EH (cell line): ENCODE measurements at regions not wholly inside any gene's neighbourhood (a gene's known extent, or its start where the extent isn't known, plus 50 kb on each side); places are given as distances from the start of the nearest gene placed in this dataset.
A peak's percentile ranks its signal among the peaks of the same experiment; 100 is the strongest.
"Not testable (repeated sequence)": the region's sequence is repeated elsewhere in the genome, so short reads cannot be mapped to it uniquely, and the experiment has no call there.

Source experiments
- DNase-seq: peaks from one replicate; pipeline ENCODE4 v3.0.0-alpha.2; 2015; ENCODE audit warnings: low read depth

DNA sequence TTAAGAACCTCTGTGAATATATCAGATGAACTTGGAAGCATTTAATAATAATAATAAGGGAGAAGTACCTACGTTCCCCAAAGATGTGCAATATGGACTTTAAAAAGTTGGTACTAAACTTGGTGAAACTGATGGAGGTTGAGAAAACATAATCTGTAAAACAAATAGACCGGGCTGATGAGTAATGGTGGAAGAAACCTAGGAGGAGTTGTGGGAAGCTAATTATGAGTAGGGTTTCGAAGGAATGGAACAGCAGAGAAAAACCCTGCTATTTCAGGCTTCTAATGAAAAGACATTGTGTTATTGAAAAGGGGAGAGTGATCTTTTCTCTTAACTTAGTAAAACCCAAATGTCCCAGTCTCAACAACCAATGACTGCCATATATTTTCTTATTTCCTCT, 229.3 kb downstream of the PCSK1 start:
- peak; percentile 79 for DNase-seq

DNA sequence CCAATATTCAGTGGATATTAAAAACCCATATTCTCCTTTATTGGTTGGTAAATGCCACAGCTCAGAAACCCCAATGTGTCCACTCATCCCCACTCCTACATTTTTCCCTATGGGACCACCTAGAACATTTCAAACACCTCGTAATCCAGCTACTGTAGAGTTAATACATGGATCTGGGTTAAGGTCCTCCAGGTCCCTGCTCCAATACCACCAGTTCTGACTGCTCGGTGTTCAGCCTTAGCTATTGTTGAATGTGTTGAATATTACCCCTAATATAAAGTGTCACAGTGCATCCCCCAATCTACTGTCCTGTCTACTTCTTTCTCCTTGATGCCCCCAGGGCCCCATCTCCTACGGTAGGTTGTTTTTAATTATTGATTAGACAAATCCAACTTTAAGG, 231.5 kb downstream of the PCSK1 start:
- DNase-seq = no peak

DNA sequence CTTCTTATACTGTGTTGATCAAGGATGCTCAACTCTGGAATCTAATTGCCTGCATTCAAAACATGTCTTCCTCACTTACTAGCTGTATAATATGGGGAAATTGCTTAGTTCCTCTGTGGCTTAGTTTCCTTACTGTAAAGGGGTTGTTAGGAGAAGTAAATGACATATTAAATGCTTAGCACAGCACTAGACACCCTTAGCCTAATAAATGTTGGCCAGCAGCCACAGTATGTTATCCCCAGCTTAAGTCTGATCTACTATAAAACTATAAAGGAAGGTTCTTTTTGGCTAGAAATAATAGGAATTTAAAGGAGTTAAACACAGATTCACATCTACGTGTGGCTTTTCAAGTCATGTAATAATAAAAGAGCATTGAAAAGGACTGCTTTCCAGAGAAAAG, 232.4 kb downstream of the PCSK1 start:
- DNase-seq = no peak

GRCh38 chr5:96199713-96200183, 233.3 kb downstream of the PCSK1 start:
- DNase-seq = no peak

DNA sequence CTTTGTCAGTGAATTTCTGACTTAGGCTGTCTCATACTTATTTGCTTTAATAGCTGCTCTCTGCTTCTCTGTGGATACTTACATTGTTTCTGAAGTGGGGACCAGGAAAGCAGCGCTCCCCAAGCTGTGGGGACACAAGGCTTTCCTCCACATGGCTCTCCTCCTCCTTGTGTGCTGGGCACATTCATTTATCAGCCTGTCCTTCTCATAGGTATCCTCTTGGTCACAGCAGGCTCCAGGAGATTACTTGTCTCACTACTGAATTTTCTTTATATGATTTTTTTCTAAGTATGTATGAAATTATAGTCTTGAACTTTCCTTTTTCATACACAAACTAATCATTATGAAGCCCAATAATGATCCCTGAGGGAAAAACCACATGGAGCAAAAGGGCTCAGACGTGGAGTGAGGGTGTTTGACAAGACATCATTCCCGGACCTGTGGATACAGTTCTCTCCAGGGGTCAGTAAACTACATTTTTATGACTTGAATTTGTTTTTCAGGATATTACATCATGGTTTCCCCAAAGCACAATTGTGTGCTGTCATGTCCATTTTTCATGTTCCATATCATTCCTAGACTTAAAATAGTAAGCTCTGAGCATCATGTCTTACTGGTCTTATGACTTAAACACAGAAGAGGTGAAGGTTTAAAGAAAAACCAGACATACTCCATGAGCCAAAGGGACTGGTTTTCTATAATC, 234.5 kb downstream of the PCSK1 start:
- peak; percentile 69 for DNase-seq

GRCh38 chr5:96197767-96198166, 235.3 kb downstream of the PCSK1 start:
- not testable (repeated sequence) for DNase-seq

- no peak for DNase-seq
Measured at GRCh38 chr5:96197347-96197746, 235.7 kb upstream of the ELL2 start.

GRCh38 chr5:96196890-96197289, 235.2 kb upstream of the ELL2 start:
- DNase-seq = peak; percentile 49

- no peak for DNase-seq
Measured at GRCh38 chr5:96196407-96196806, 234.8 kb upstream of the ELL2 start.

DNA sequence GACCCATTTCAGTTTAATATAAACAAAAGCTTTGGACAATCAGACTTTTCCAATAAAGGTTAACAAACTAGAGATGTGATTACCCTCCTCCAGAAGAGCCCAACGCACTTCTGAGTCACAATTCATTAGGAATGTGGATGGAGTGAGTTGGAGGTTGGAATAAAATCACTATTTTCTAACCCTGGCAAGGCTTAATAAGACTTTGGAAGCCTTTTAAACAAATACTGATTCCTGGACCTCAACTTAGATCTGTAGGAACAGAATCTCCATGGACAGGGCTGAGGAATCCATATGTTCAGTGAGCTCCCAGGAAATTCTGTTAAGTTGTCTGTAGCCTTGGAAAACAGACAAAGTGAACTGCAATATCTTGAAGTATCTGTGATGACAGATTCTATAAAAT, 233.5 kb upstream of the ELL2 start:
- peak; percentile 63 for DNase-seq

DNA sequence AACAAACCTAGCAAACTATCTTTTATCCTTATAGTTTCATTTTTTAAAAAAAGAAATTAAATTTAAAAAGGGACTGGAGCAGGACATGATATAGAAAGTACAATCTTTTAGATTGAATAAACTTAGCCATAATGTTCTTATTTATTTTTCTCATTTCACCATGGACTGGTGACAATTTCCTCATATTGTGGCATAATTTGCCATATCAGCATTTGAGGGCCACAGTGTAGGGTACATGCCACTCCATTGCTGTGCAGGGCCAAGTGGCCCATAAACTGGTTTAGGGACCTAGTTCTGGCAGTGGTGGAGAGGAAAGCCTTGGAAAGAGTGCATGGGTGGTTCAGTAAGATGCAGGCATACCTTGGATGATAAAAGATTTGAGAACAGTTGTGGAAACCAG, 232.9 kb upstream of the ELL2 start:
- DNase-seq = no peak

DNA sequence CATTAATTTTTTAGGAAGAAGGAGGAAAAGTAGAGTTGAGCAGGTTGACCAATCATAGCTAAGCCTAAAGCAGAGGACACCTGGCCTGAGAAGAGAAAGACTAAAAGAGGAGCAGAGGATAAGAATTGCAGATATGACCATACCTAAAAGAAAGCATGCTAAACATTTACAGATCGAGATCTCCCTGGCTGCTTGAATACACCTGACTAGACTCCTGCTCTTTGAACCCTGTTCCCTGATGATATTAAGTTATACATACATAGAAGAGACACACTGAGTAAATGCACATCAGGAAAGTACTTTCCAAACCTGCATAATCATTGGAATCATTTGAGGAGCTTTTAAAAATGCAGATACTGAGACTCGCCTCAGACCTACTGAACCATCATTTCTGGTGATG, 232.3 kb upstream of the ELL2 start:
- DNase-seq = no peak

DNA sequence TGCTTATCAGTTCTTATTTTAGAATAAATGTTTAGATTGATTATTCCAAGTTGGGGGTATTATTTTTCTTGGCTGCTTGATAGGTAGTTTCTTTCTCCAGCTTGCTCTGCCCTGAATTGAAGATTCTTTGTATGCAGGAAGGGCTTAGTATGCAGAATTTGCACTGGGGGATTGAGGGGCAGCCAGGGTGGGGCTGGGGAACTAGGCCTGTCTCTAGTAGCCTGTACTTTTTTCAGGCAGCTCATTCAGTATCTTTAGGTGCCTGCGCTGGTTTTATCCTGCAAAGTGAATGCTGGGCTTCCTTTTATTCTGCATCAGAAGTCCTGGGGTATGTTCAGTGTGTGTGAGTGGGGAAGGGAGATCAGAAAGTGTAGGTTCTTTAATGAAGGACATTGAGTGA, 228.3 kb upstream of the ELL2 start:
- no peak for DNase-seq

GRCh38 chr5:96189028-96189826, 227.6 kb upstream of the ELL2 start:
- DNase-seq = no peak

- DNase-seq = no peak
Measured at GRCh38 chr5:96187309-96188027, 225.8 kb upstream of the ELL2 start.

GRCh38 chr5:96184510-96184909, 222.9 kb upstream of the ELL2 start:
- not testable (repeated sequence) for DNase-seq

DNA sequence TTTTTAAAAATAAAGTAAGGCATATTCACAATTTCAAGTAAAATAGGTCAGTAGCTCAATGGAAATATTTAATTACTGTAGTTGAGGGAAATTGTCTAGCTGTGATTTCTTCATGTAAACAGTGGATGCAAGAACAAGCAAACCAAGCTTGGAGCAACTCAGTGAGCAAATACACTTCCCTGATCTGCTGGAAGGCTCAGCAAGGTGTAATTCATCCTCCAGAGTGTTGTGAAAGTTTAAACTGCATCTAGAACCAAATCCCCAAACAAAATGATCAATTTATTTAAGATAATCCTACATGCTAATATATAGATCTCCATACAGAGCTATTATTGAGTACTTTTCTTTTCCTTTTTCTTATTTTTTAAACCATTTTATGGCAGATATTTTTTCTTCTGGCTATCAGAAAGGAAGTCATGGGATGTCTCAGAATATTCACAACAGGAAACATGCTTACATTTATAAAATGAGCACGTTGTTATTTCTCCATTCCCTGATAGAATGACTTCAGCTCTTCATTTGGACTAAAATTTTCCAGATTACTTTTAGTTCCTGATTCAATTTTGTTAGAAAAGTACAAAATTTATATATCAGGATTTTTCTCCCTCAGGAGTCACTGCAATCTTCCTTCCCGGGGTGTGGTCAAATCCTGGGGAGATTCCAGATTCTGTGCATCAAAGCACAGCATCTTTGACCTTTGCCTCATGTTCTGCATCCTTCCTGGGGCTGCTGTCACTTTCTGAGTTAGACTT, 219.2 kb upstream of the ELL2 start:
- no peak for DNase-seq

GRCh38 chr5:96177303-96177869, 215.7 kb upstream of the ELL2 start:
- DNase-seq = peak; percentile 84

- DNase-seq = peak; percentile 65
Measured at GRCh38 chr5:96176022-96176421, 214.4 kb upstream of the ELL2 start.

- no peak for DNase-seq
Measured at GRCh38 chr5:96175090-96175489, 213.4 kb upstream of the ELL2 start.

DNA sequence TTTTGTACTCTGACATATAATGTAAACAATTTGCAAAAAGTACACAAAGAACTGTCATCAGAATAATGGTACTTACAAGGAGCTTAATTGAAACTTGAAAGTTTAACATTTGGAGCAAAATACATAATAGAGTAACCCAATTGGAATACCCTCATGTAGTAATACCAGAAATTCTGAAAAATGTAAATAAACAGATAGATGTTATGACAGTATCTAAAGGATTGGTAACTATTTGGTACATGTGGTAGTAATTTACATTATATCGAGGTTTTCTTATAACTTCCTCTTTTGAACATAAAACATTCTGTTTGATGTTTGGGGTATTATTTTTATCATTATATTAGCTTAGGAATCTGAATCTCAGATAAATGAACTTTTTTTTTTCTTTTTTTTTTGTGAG, 211.7 kb upstream of the ELL2 start:
- peak; percentile 28 for DNase-seq

- DNase-seq = peak; percentile 91
Measured at GRCh38 chr5:96172436-96172835, 210.8 kb upstream of the ELL2 start.
